GM21576 (cell line): ENCODE measurements at regions not wholly inside any gene's neighbourhood (a gene's known extent, or its start where the extent isn't known, plus 50 kb on each side); places are given as distances from the start of the nearest gene placed in this dataset.

Source experiments
- ATAC-seq: cut with Tn5 transposase; IDR thresholded peaks from one replicate; pipeline ENCODE4 v1.9.1; 2021; ENCODE audit warnings: mild to moderate bottlenecking, moderate library complexity; ENCODE audit not compliant: unreplicated experiment

- ATAC-seq, result no peak
These were observed 177.2 kb downstream of the GPAM start for GRCh38 chr10:112006407-112006806.

DNA sequence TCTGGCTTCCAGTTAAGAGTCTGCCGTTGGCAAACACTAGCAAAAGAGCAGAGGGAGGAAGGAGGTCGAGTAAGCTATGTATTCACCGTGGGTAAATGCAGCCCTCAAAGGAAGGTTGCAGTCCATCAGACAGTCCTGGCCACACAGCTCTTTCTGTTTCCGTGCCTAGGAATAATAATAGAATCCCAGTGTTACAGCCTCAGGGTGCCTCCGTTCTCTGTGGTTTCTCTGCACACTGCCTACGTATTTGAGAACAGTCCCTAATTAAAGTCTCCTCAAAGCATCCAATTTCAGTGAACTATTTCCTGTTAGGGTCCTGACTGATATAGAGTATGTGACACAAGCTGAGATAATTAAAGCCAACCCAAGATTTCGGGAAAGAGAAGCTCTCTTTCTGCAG lies 176.7 kb downstream of the GPAM start:
- no peak for ATAC-seq

DNA sequence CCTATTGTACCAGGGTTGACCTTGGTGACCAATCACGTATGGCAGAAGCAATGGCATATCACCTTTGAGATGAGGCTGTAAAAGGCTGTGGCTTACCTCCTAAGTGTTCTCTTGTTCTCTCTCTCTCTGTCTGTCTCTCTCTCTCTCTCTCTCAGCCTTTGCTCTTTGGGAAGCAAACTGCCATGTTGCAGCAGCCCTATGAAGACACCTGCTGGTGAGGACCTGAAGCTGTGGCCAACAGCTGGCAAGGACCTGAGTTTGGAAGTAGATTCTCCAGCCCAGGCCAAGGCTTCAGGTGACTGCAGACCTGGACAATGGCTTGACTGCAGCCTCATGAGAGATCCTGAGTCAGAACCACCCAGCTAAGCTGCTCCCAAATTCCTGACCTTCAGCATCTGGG lies 161.4 kb downstream of the GPAM start:
- ATAC-seq, result no peak

GRCh38 chr10:112024079-112024478 lies 159.5 kb downstream of the GPAM start:
- ATAC-seq, result no peak

- no peak for ATAC-seq
These were observed 158.3 kb downstream of the GPAM start for GRCh38 chr10:112025228-112025627.

- no peak for ATAC-seq
These were observed 157.1 kb downstream of the GPAM start for GRCh38 chr10:112026438-112026837.

GRCh38 chr10:112027731-112028280 lies 155.8 kb downstream of the GPAM start:
- ATAC-seq, result no peak

DNA sequence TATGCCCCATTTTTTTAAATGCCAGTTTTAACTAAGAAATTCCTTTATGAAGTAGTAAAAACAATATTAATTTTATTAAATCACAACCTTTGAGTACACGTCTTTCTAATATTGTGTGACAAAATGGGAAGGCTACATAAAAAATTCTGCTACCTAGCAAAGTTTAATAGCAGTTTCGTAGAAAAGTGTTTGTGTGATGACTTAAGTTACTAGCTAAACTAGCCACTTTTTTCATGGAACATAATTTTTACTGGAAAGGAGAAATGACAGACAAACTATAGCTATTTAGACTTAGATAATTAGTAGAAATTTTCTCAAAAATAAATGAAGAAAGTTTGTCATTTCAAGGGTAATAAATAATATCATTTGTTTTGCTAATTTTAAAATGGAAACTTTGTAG lies 153.1 kb downstream of the GPAM start:
- ATAC-seq, result no peak

GRCh38 chr10:112039823-112040222 lies 143.7 kb downstream of the GPAM start:
- ATAC-seq, result no peak

- ATAC-seq, result no peak
These were observed 142.9 kb downstream of the GPAM start for GRCh38 chr10:112040696-112041095.

GRCh38 chr10:112045938-112046337 lies 137.6 kb downstream of the GPAM start:
- ATAC-seq, result no peak

GRCh38 chr10:112047674-112048073 lies 135.9 kb downstream of the GPAM start:
- ATAC-seq, result no peak

GRCh38 chr10:112052166-112052565 lies 131.4 kb downstream of the GPAM start:
- no peak for ATAC-seq

DNA sequence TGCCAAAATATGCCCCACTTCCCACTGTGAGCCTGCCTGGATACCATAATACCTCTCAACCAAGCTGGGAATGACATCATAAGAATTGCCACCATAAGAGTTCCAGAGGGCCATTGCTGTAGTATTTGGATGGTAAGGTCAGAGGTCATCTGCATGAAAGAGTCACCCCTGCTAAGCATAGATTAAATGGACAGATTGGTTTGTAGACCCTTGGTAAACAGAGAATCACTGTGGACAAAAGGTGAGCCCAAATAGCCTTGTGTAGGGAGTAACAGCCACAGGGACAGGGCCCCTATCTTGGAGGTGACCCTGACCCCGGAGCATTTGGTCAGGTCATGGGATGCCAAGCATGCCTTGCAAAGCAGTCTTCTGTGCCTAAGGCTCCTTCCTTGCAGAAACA lies 129.7 kb downstream of the GPAM start:
- ATAC-seq, result no peak

DNA sequence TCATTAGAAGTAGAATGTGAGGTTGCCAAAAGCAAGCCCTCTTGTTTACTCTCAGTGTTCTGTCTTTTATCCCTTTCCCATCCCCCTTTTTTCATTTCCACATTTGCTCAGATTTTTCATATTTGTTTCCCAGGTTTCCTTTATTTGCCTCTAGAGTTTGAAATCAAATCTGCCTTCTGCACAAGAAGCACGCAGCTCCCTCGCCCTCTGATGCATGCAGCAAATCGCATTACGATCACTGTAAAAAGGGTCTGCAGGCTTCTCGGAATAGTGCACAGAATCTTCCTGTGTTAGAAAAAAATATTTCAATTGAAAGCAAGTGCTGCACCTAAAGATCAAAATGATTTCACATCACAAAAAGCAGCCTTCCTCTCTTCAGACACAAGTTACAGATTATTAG lies 129.0 kb downstream of the GPAM start:
- ATAC-seq, result no peak

DNA sequence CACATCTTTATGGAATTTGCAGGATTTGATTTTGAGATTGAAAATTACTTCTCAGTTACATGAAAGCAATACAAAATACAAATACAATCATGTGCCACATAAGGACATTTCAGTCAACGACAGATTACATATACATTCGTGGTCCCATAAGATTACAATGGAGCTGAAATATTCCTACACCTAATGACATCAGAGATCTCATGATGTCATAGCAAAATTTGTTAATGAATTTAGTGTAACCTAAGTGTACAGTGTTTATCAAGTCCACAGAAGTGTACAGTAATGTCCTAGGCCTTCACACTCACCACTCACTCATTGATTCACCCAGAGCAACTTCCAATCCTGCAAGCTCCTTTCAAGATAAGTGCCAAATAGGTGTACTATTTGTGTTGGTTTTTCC lies 126.5 kb downstream of the GPAM start:
- no peak for ATAC-seq

DNA sequence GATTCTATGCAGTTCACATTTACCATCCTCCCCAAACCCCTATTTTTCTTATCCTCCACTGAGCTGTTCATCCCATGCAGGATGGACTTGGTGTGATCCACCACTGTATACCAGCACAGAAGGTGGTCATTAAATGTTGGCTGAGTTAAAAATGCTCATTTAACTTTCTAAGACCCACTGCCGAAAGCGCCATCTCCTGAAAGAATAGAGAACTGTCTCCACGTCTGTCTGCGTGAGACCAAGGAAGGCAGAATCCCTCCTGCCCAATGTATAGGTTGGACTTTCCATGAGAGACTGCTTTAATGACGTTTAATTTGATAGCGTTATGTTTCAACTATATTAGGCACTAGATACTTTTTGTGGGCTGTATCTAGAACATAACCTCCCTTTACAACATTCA lies 124.3 kb downstream of the GPAM start:
- no peak for ATAC-seq

GRCh38 chr10:112071596-112072133 lies 111.9 kb downstream of the GPAM start:
- ATAC-seq, result no peak

DNA sequence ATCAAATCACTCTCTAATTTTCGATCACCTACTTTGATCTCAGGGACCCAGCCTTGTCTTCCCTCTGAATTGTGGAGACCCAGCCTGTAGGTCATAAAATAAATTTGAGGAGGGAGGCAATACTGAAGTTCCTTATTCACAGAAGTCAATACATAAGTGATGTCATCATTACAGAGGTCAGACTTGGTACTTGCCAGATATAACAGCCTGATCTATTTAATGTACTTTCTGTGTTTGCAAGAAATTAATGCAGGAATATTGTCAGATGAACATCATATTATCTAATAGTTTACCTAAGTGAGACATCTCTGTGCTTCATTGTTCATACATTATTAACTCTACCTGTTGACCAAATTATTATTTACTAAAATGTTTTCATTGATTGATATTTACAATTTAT lies 105.6 kb downstream of the GPAM start:
- no peak for ATAC-seq

- ATAC-seq, result no peak
These were observed 103.3 kb downstream of the GPAM start for GRCh38 chr10:112080231-112080630.

DNA sequence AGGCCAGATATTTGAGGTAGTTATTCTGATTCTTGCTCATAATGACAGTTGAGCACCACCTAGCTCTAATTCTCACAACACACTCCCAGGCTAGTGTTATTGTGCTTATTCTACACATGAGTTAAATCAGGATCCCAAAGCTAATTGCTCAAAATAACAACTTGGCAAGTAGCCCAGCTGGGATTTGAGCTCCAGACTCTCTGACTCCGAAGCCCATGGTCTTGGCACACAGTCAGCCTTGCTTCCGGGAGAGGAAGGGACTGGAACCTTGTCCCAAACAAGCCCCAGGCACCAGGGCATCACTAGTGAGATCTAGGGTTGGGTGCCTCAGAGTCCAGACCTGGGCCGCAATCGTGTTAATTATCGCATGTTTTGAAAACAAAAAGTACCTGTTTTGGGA lies 101.4 kb downstream of the GPAM start:
- no peak for ATAC-seq

- no peak for ATAC-seq
These were observed 100.1 kb downstream of the GPAM start for GRCh38 chr10:112083472-112083871.

GRCh38 chr10:112087953-112088456 lies 95.6 kb downstream of the GPAM start:
- no peak for ATAC-seq
